ENCODE measurements at regions not wholly inside any gene's neighbourhood (a gene's known extent, or its start where the extent isn't known, plus 50 kb on each side); places are given as distances from the start of the nearest gene placed in this dataset.
A peak's percentile ranks its signal among the peaks of the same experiment; 100 is the strongest.

- TF ChIP-seq CTCF (IDR thresholded peaks at IDR 0.05; ENCODE audit: low read depth, low read length) (no peak), EZH2phosphoT487 (IDR thresholded peaks at IDR 0.05; ENCODE audit: low read depth) (no peak)
- peak overlapping the region; percentile 85 for H3K4me2 ChIP-seq (ENCODE audit: low read length)
These were observed 337.9 kb upstream of the PKDCC start for GRCh38 chr2:41709702-41710599.

GRCh38 chr2:41710944-41711343 lies 336.9 kb upstream of the PKDCC start:
- H3K27me3 ChIP-seq (ENCODE audit: low read depth, low read length) = no peaks in the 10 kb centered on the region
- H3K36me3 ChIP-seq (replicated peaks; ENCODE audit: low read depth, low read length) = no peaks in the 10 kb centered on the region
- H3K79me2 ChIP-seq (ENCODE audit: low read length) = no peaks in the 10 kb centered on the region
- no peak for TF ChIP-seq CTCF (IDR thresholded peaks at IDR 0.05; ENCODE audit: low read depth, low read length)
- TF ChIP-seq EZH2phosphoT487 (IDR thresholded peaks at IDR 0.05; ENCODE audit: low read depth) = no peak
- no peaks in the 10 kb centered on the region for H4K20me1 ChIP-seq (ENCODE audit: insufficient read depth, low read length)
- peak overlapping the region; percentile 90 for H3K27ac ChIP-seq (ENCODE audit: low read length)
- peaks cover 59% of the 10 kb centered on the region for H3K4me1 ChIP-seq (ENCODE audit: low read length)
- H3K9me3 ChIP-seq (ENCODE audit: insufficient read depth, low read length) = no peaks in the 10 kb centered on the region
- H2AFZ ChIP-seq (ENCODE audit: low read depth, low read length) = no peak overlapping the region
- peak overlapping the region; percentile 31; the same call in 1 of the 2 replicates for H3K4me3 ChIP-seq (ENCODE audit: low read length)
- peak overlapping the region; percentile 53; the same call in 1 of the 2 replicates for H3K9ac ChIP-seq (ENCODE audit: low read length)
- H3K4me2 ChIP-seq (ENCODE audit: low read length) = peak overlapping the region; percentile 85

More at GRCh38 chr2:41709702-41710599, 337.9 kb upstream of the PKDCC start:
- Histone ChIP-seq H3K4me1 (ENCODE audit: low read length) (peaks cover 62% of the 10 kb centered on the region), H3K27ac (ENCODE audit: low read length) (peak overlapping the region; percentile 90), H3K27me3 (ENCODE audit: low read depth, low read length) (no peaks in the 10 kb centered on the region), H3K9ac (ENCODE audit: low read length) (peak overlapping the region; percentile 76), H3K4me3 (ENCODE audit: low read length) (peak overlapping the region; percentile 67), H3K9me3 (ENCODE audit: insufficient read depth, low read length) (no peaks in the 10 kb centered on the region), H3K36me3 (replicated peaks; ENCODE audit: low read depth, low read length) (no peaks in the 10 kb centered on the region), H2AFZ (ENCODE audit: low read depth, low read length) (no peak overlapping the region), H4K20me1 (ENCODE audit: insufficient read depth, low read length) (no peaks in the 10 kb centered on the region), H3K79me2 (ENCODE audit: low read length) (no peaks in the 10 kb centered on the region)

- H2AFZ ChIP-seq (ENCODE audit: low read depth, low read length) = no peak overlapping the region
- H3K79me2 ChIP-seq (ENCODE audit: low read length) = no peaks in the 10 kb centered on the region
- H3K9ac ChIP-seq (ENCODE audit: low read length) = no peak overlapping the region
- no peaks in the 10 kb centered on the region for H3K27me3 ChIP-seq (ENCODE audit: low read depth, low read length)
- H3K4me1 ChIP-seq (ENCODE audit: low read length) = peaks cover 63% of the 10 kb centered on the region
- no peak for TF ChIP-seq CTCF (IDR thresholded peaks at IDR 0.05; ENCODE audit: low read depth, low read length)
- H3K9me3 ChIP-seq (ENCODE audit: insufficient read depth, low read length) = no peaks in the 10 kb centered on the region
- H3K27ac ChIP-seq (ENCODE audit: low read length) = 0 out of 2 replicates have a peak overlapping the region, but pooled peaks have one; percentile 90
- no peak overlapping the region for H3K4me3 ChIP-seq (ENCODE audit: low read length)
- H4K20me1 ChIP-seq (ENCODE audit: insufficient read depth, low read length) = no peaks in the 10 kb centered on the region
- no peaks in the 10 kb centered on the region for H3K36me3 ChIP-seq (replicated peaks; ENCODE audit: low read depth, low read length)
- H3K4me2 ChIP-seq (ENCODE audit: low read length) = no peak overlapping the region
These were observed 336.1 kb upstream of the PKDCC start for GRCh38 chr2:41711736-41712135.

GRCh38 chr2:41716497-41716896 lies 331.3 kb upstream of the PKDCC start:
- H3K27ac ChIP-seq (ENCODE audit: low read length) = peak overlapping the region; percentile 91

More at GRCh38 chr2:41716497-41716896, 331.3 kb upstream of the PKDCC start:
- Histone ChIP-seq H3K4me2 (ENCODE audit: low read length) (peak overlapping the region; percentile 78), H3K4me3 (ENCODE audit: low read length) (no peak overlapping the region), H2AFZ (ENCODE audit: low read depth, low read length) (peak overlapping the region; percentile 61), H3K79me2 (ENCODE audit: low read length) (no peaks in the 10 kb centered on the region), H3K4me1 (ENCODE audit: low read length) (peaks cover 66% of the 10 kb centered on the region), H3K36me3 (replicated peaks; ENCODE audit: low read depth, low read length) (no peaks in the 10 kb centered on the region), H4K20me1 (ENCODE audit: insufficient read depth, low read length) (no peaks in the 10 kb centered on the region), H3K9me3 (ENCODE audit: insufficient read depth, low read length) (no peaks in the 10 kb centered on the region), H3K9ac (ENCODE audit: low read length) (peak overlapping the region; percentile 68), H3K27me3 (ENCODE audit: low read depth, low read length) (no peaks in the 10 kb centered on the region)
- TF ChIP-seq EZH2phosphoT487 (IDR thresholded peaks at IDR 0.05; ENCODE audit: low read depth) (no peak), CTCF (IDR thresholded peaks at IDR 0.05; ENCODE audit: low read depth, low read length) (no peak)
